ENCODE measurements at regions not wholly inside any gene's neighbourhood (a gene's known extent, or its start where the extent isn't known, plus 50 kb on each side); places are given as distances from the start of the nearest gene placed in this dataset.

GRCh38 chr1:50358962-50359361, 64.3 kb downstream of the DMRTA2 start:
- Histone ChIP-seq H3K9me3 (ENCODE audit: control insufficient read depth, insufficient read depth, low read depth, low read length) (no peaks in the 10 kb centered on the region), H3K27ac (ENCODE audit: low read length) (no peak overlapping the region), H3K36me3 (ENCODE audit: control insufficient read depth, insufficient read depth, low read length) (no peaks in the 10 kb centered on the region), H3K27me3 (ENCODE audit: control insufficient read depth, insufficient read depth, low read length) (peaks cover 10% of the 10 kb centered on the region), H3K4me3 (ENCODE audit: low read depth in 2 of 2, low read length in 2 of 2) (no peak overlapping the region), H3K4me1 (ENCODE audit: control insufficient read depth, insufficient read depth, low read length) (no peaks in the 10 kb centered on the region)
- intact Hi-C loops (cut with micrococcal nuclease; ENCODE audit: unreplicated experiment) (no loop called here), in situ Hi-C loops (cut with HindIII; ENCODE audit: low pct_unique_long_range_greater_than_20kb, low sequenced_read_pairs) (no loop called here)
- no TSS peak for BruUV-seq (replicated peaks)
- DNase-seq (ENCODE audit: low read depth, low spot score) = no peak
- CTCF ChIA-PET = no interaction called here
- TF ChIP-seq SIN3A (IDR thresholded peaks at IDR 0.05; ENCODE audit: borderline replicate concordance, insufficient read depth, low read depth, low read length) = no peak
- POLR2A ChIA-PET = no interaction called here
- ATAC-seq = no peak

GRCh38 chr1:50357186-50357585, 66.1 kb downstream of the DMRTA2 start:
- intact Hi-C loops (cut with micrococcal nuclease; ENCODE audit: unreplicated experiment) = no loop called here
- DNase-seq (ENCODE audit: low read depth, low spot score) (no peak), ATAC-seq (no peak)
- in situ Hi-C loops (cut with HindIII; ENCODE audit: low pct_unique_long_range_greater_than_20kb, low sequenced_read_pairs) = no loop called here
- no peak for TF ChIP-seq CTCF (IDR thresholded peaks at IDR 0.05)
- TF ChIP-seq SIN3A (IDR thresholded peaks at IDR 0.05; ENCODE audit: borderline replicate concordance, insufficient read depth, low read depth, low read length) = no peak
- TF ChIP-seq REST (IDR thresholded peaks at IDR 0.05; ENCODE audit: insufficient read depth in 1 of 2, low read depth in 2 of 2, low read length in 1 of 2) = no peak
- no peak for TF ChIP-seq POLR2AphosphoS5 (IDR thresholded peaks at IDR 0.05; ENCODE audit: low read depth, low read length)
- TF ChIP-seq TCF7L2 (IDR thresholded peaks at IDR 0.05; ENCODE audit: low read depth, low read length) = no peak
- Histone ChIP-seq H3K4me3 (ENCODE audit: low read depth in 2 of 2, low read length in 2 of 2) (no peak overlapping the region), H3K4me1 (ENCODE audit: control insufficient read depth, insufficient read depth, low read length) (no peaks in the 10 kb centered on the region), H3K27ac (ENCODE audit: low read length) (no peak overlapping the region), H3K27me3 (ENCODE audit: control insufficient read depth, insufficient read depth, low read length) (peaks cover 12% of the 10 kb centered on the region), H3K9me3 (ENCODE audit: control insufficient read depth, insufficient read depth, low read depth, low read length) (no peaks in the 10 kb centered on the region), H3K36me3 (ENCODE audit: control insufficient read depth, insufficient read depth, low read length) (no peaks in the 10 kb centered on the region)
- no TSS peak for BruUV-seq (replicated peaks)
- ChIA-PET POLR2A (no interaction called here), CTCF (interaction anchor here (1.0 kb wide), 1 partner anchor 72 kb away, joined by 3 read pairs; no protein-coding TSS in a partner anchor)

- ChIA-PET POLR2A (no interaction called here), CTCF (no interaction called here)
- peaks cover 12% of the 10 kb centered on the region for H3K27me3 ChIP-seq (ENCODE audit: control insufficient read depth, insufficient read depth, low read length)
- ATAC-seq = no peak
- H3K27ac ChIP-seq (ENCODE audit: low read length) = no peak overlapping the region
- TF ChIP-seq SIN3A (IDR thresholded peaks at IDR 0.05; ENCODE audit: borderline replicate concordance, insufficient read depth, low read depth, low read length) (no peak), POLR2AphosphoS5 (IDR thresholded peaks at IDR 0.05; ENCODE audit: low read depth, low read length) (no peak), REST (IDR thresholded peaks at IDR 0.05; ENCODE audit: insufficient read depth in 1 of 2, low read depth in 2 of 2, low read length in 1 of 2) (no peak), CTCF (IDR thresholded peaks at IDR 0.05) (no peak), TCF7L2 (IDR thresholded peaks at IDR 0.05; ENCODE audit: low read depth, low read length) (no peak)
- no peak for DNase-seq (ENCODE audit: low read depth, low spot score)
- no peak overlapping the region for H3K4me3 ChIP-seq (ENCODE audit: low read depth in 2 of 2, low read length in 2 of 2)
- intact Hi-C loops (cut with micrococcal nuclease; ENCODE audit: unreplicated experiment) = no loop called here
- H3K9me3 ChIP-seq (ENCODE audit: control insufficient read depth, insufficient read depth, low read depth, low read length) = no peaks in the 10 kb centered on the region
- H3K36me3 ChIP-seq (ENCODE audit: control insufficient read depth, insufficient read depth, low read length) = no peaks in the 10 kb centered on the region
- in situ Hi-C loops (cut with HindIII; ENCODE audit: low pct_unique_long_range_greater_than_20kb, low sequenced_read_pairs) = no loop called here
- no TSS peak for BruUV-seq (replicated peaks)
- H3K4me1 ChIP-seq (ENCODE audit: control insufficient read depth, insufficient read depth, low read length) = no peaks in the 10 kb centered on the region
Measured at GRCh38 chr1:50354813-50355212, 68.4 kb downstream of the DMRTA2 start.

All from Panc1 (cell line).